22Rv1 (cell line): ENCODE measurements at regions not wholly inside any gene's neighbourhood (a gene's known extent, or its start where the extent isn't known, plus 50 kb on each side); places are given as distances from the start of the nearest gene placed in this dataset.

Experiments
- CTCF ChIP-seq: fragments of 450-650 bp; IDR thresholded peaks from 2 replicates; pipeline ENCODE4 v1.5.1; 2017; ENCODE audit warnings: mild to moderate bottlenecking
- ZFX ChIP-seq: fragments of 450-650 bp; IDR thresholded peaks from 2 replicates; pipeline ENCODE4 v1.6.1; 2017; ENCODE audit warnings: antibody characterized with exemption, borderline replicate concordance

- TF ChIP-seq CTCF (no peak), ZFX (no peak)
Measured at GRCh38 chr1:228837032-228837431, 101.8 kb downstream of the RHOU start.
